Peyer's patch (tissue), 4 donors: ENCODE measurements at regions not wholly inside any gene's neighbourhood (a gene's known extent, or its start where the extent isn't known, plus 50 kb on each side); places are given as distances from the start of the nearest gene placed in this dataset.

Experiments
- POLR2A ChIP-seq, 2 donors: fragments of 450-650 bp; IDR thresholded peaks; one replicate each; pipeline ENCODE4 v1.5.1; 2017; ENCODE audit warnings: antibody characterized with exemption in 2 of 2, mild to moderate bottlenecking in 2 of 2, moderate library complexity in 2 of 2
- TF ChIP-seq, protein P1 (sequence below), 6 experiments: fragments of 450-650 bp in 4 of 6; fragments of 200-600 bp in 2 of 6; sonication (generic) in 1 of 6; IDR thresholded peaks; one replicate each; pipeline ENCODE4 v1.5.1; 2017 to 2019; ENCODE audit warnings: antibody characterized with exemption in 6 of 6, mild to moderate bottlenecking in 3 of 6, moderate library complexity in 1 of 6

DNA sequence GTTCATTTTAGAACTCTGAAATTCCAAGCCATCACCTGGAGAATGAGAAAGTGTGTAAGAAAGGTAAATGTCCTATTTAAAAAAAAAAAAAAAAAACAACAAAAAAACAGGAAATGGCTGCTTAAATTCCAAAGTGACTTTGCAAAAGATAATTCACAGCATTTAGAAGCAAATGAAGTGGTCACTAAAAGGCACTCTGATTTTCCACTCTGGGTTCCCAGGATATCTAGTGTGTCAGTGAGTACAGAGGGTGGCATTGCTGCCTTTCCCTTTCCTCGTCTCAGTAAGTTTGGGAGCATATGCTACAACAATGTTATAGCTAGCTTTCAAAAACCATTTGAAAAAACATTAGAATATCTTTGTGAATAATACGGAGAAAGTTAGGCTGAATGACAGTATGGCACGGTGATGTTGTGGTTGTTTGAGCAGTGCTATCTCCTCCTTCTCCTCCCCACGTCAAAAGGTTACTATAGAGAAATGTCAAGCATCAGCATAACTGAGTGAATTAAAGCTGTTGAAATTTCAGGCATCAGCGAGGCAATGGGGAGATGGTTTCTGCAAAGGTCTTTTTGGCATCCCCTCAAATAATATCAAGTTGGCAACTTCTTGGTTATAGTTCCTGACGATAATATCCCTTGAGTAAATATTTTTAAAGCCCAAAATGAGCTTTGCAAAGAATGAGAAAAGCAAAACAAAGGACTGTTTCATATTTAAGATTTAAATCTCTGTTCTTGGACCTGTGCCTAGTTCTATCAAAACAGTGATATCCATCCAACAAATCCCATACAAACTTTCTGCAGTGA is 164.5 kb upstream of the E2F7 start:
- no peak for TF ChIP-seq POLR2A (IDR thresholded peaks at IDR 0.05)
- TF ChIP-seq, protein P1, sequence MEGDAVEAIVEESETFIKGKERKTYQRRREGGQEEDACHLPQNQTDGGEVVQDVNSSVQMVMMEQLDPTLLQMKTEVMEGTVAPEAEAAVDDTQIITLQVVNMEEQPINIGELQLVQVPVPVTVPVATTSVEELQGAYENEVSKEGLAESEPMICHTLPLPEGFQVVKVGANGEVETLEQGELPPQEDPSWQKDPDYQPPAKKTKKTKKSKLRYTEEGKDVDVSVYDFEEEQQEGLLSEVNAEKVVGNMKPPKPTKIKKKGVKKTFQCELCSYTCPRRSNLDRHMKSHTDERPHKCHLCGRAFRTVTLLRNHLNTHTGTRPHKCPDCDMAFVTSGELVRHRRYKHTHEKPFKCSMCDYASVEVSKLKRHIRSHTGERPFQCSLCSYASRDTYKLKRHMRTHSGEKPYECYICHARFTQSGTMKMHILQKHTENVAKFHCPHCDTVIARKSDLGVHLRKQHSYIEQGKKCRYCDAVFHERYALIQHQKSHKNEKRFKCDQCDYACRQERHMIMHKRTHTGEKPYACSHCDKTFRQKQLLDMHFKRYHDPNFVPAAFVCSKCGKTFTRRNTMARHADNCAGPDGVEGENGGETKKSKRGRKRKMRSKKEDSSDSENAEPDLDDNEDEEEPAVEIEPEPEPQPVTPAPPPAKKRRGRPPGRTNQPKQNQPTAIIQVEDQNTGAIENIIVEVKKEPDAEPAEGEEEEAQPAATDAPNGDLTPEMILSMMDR (IDR thresholded peaks at IDR 0.05) = no peak
